HG02588 (cell line): ENCODE measurements at regions not wholly inside any gene's neighbourhood (a gene's known extent, or its start where the extent isn't known, plus 50 kb on each side); places are given as distances from the start of the nearest gene placed in this dataset.

Source experiments
- ATAC-seq: cut with Tn5 transposase; IDR thresholded peaks from one replicate; pipeline ENCODE4 v1.9.1; 2021; ENCODE audit warnings: mild to moderate bottlenecking, moderate library complexity; ENCODE audit not compliant: unreplicated experiment

DNA sequence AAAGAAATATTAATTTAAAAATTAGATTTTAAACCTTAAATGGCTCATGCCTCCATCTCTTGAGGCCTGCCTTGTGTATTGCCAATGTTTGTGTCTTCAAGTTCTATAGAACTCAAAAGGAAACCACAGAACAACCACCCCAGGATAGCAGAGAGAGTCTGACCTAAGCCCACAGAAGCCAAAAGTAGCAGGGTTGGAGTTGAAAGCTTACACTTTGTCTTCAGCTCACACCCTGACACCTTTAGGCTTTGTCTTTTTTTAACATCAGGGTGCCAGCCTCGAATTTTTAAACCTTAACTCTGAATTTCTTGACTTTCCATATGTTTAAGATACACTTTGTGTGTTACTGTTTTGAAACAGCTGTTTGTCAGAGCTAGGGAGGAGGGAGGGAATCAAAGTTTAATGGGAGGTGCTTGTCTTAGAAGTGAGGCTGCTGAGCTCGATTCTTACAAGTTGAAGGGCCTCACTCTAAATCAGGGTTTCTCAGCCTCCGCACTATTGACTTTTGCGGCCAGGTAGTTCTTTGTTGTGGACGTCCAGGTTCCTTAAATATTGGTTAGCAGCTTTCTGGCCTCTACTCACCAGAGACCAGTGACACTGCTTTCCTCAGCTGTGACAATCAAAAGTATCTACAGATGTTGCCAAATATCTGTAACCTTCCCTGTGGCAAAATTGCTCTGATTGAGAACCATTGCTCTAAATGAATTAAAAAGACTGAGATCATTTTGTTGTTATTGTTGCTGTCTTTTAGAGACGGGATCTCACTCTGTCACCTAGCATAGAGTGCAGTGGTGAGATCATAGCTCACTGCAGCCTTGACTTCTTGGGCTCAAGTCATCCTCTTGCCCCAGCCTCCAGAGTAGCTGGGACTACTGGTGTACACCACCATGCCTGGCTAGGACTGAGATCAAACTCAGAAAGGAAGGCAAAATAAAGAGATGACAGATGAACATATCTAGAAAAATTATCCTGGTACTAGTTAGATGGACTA, 139.2 kb upstream of the EOMES start:
- no peak for ATAC-seq

GRCh38 chr3:27865731-27866130, 143.6 kb upstream of the EOMES start:
- no peak for ATAC-seq

DNA sequence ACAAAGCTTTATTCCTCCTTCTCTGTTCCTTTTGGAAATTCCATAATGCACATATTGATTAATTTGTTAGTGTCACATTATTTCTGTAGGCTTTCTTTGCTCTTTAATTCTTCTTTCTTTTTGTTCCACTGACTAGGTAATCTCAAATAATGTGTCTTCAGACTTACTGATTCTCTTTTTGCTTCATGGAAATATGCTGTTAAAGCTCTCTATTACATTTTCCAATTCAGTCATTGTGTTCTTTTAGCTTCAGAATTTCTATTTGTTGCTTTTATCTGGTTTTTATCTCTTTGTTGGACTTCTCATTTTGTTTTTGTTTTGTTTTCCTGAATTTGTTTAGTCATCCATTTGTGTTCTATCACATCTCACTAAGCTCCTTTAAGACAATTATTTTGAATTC, 147.0 kb upstream of the EOMES start:
- ATAC-seq, result no peak

- ATAC-seq, result no peak
Measured at GRCh38 chr3:27877061-27878013, 155.2 kb upstream of the EOMES start.

GRCh38 chr3:27878014-27878383, 155.9 kb upstream of the EOMES start:
- ATAC-seq, result no peak

GRCh38 chr3:27880969-27881892, 159.1 kb upstream of the EOMES start:
- ATAC-seq, result no peak

- ATAC-seq, result no peak
Measured at GRCh38 chr3:27883266-27883665, 161.1 kb upstream of the EOMES start.

GRCh38 chr3:27885641-27886040, 163.5 kb upstream of the EOMES start:
- ATAC-seq, result no peak

- no peak for ATAC-seq
Measured at GRCh38 chr3:27888562-27888961, 166.4 kb upstream of the EOMES start.

GRCh38 chr3:27889745-27890144, 167.6 kb upstream of the EOMES start:
- ATAC-seq, result no peak

DNA sequence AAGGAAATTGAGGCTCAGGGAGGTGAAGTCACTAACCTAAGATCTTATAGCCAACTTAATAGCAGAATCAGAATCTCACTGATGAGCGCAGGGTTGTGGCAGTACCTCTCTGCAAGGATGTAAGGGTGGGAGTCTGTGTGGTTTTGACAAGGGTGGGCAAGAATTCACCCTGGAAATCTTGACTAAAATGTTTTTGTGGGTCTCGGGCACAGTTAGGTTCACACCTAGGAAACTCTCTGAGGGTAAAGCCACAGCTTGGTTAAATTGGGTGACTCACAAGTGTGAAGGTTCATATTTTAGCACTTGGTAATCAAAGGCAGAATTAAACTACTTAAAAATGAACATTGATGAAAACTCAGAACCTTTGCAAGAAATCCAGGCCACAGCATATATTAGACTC, 178.2 kb upstream of the EOMES start:
- no peak for ATAC-seq

DNA sequence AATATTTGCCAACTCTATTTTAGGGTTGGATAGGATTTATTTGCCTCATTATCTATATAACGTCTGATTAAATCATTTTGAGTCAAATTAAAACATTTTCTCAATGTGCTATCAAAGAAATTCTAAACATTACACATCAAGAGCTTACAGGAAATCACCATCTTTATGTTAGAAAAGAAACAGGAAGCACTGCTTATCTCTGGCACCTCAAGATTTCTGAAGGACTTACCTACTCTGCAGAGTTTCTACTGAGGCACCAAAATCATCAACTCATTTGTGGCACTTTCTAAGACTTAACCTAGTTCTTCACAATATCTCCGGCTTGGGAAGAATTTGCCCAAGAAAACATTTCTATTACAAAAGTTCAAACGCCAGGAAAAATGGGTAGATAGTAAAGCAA, 181.3 kb upstream of the EOMES start:
- ATAC-seq, result no peak

DNA sequence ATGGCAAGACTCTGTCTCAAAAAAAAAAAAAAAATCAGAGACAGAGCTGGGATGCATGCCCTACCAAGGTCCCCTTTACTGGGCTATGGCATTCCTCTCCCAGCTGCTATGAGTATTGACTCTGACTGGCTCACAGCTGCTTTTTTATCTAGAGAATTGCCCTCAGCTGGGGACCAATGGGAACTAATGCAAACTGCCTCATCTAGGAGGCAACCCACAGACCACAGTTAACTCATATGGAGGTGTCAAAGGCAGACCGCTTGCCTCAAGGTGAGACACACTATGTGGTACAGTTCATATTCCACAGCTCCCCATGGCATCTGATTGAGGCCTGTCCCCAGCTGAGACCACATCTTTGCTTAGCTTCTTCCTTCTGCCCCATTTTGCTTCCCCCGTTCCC, 183.5 kb upstream of the EOMES start:
- no peak for ATAC-seq

DNA sequence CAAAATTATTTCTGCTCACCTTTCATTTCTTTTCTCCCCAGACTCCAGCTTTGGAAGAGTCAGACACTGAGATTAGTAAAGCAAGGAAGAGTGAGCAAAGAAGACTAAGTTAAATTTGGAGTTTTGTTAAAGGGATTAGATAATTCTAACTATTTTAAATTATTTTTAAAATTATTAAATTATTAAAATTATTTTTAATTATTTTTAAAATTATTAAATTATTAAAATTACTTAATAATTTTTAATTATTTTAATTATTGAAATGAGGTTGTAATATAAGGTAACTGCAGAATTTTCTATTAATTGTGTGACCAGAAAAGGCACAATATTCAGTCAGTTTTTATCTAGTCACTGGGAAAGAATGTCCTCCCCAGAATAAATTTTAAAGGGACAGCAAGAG, 185.0 kb upstream of the EOMES start:
- no peak for ATAC-seq

DNA sequence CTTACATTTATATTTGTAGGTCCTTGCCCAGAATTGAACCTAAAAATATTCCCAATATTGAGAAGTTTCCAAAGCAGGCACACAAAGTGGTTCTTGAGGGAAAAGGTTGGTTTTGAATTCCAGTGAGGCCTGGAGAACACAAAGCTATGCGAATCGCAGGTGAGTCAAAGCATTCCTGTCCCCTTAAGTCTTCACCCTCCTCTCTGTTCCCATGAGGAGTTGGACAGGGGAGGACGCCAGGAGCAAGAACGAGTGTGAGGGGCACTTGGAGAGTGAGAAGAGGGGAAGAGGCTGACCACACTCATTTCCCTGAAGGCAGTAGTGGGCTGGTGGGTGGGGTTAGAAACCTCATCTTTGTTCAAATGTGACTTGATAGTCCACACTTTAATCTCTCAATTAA, 185.8 kb upstream of the EOMES start:
- ATAC-seq, result no peak

DNA sequence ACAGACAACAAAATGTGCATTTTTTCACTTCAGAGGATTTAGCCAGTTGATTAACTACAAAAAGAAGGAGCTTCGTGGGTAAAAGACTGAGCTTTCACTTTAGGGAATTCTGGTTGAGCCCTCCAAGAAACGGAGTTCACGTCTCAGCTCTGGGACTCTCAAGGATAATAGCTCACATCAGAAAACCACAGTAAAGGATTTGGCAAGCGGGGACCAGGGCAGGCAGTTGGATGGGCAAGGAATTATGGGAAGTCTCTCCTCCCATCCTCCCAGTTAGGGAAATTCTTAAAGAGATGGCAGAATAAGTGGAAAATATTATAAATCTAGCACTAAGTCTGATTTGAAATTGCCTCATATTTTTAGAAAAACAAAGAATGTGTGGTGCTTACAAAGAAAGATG, 188.3 kb upstream of the EOMES start:
- no peak for ATAC-seq

GRCh38 chr3:27914199-27914598, 192.1 kb upstream of the EOMES start:
- ATAC-seq, result no peak

DNA sequence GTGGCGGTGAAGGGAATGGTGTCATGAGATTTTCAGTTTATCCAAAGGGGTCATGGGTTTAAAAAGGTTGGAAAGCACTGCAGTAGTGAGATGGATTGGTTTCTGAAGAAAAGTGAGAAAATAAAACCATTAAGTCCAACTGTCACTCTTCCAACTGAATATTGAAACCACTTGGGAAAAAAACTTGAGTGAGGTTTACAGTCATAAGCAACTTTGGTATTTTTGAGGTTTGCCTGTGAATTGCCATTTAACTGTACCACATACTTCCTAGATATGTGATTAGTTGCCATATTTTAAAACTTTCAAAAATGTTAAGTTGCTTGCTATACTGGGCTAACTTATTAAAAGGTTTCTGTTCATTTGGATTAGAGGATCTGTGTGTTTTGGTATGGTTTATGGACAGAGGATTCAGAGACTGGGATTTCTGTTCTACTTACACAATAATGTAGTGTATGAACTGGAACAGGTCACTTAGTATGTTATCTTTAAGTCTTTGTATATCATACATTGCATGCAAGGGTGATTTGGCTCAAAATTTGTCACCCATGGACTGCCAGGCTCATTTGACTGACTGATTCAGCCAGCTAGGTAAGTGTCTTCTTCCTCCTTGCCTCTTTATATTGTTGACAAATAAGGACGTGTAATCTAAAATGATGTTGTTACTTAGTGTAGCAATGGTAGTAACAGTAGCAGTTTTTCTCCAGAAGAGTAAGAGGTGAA, 201.4 kb upstream of the EOMES start:
- no peak for ATAC-seq

- no peak for ATAC-seq
Measured at GRCh38 chr3:27927882-27928281, 205.8 kb upstream of the EOMES start.

DNA sequence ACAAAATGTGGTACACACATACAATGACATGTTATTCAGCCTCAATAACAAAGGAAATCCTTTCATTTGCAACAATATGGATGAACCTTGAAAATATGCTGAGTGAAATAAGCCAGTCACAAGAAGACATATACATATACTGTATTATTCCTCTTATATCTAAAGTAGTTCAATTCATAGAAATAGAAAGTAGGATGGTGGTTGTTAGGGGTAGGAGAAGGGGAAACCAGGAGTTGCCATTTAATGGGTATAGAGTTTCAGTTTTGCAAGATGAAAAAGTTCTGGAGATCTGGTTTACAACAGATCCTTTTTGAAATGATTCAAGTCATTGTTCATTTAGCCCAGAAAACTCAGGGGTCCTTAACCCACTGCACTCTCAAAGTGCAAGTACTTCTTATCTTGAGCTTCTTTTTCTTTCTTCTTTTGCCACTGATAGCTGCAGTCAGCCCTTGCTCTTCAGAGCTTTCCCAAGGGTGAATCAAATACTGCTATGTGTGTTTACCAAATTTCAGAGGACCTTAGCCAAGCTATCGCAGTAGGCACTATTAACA, 208.0 kb upstream of the EOMES start:
- no peak for ATAC-seq
